ENCODE measurements at regions not wholly inside any gene's neighbourhood (a gene's known extent, or its start where the extent isn't known, plus 50 kb on each side); places are given as distances from the start of the nearest gene placed in this dataset.

GRCh38 chr13:29909081-29909730 is 58.8 kb upstream of the UBL3 start (continued):
- TF ChIP-seq ZSCAN16 (tag by site-specific recombination; IDR thresholded peaks at IDR 0.05) (no peak), WT1 (tag by site-specific recombination; IDR thresholded peaks at IDR 0.05) (no peak), ZNF76 (tag by site-specific recombination; IDR thresholded peaks at IDR 0.05; ENCODE audit: borderline replicate concordance, low read depth) (0 out of 2 replicates have a peak, but pooled peaks have one; percentile 24), ZNF423 (tag by site-specific recombination; IDR thresholded peaks at IDR 0.05) (peak; percentile 70), ZNF24 (tag by site-specific recombination; IDR thresholded peaks at IDR 0.05) (0 out of 2 replicates have a peak, but pooled peaks have one; percentile 28), ZNF280D (tag by site-specific recombination; IDR thresholded peaks at IDR 0.05) (no peak), GLI4 (tag by site-specific recombination; IDR thresholded peaks at IDR 0.05) (no peak), BCL11B (tag by site-specific recombination; IDR thresholded peaks at IDR 0.05; ENCODE audit: low read depth) (peak; percentile 58; the same call in 1 of the 2 replicates), ZNF280C (tag by site-specific recombination; IDR thresholded peaks at IDR 0.05) (no peak), ZNF248 (tag by site-specific recombination; IDR thresholded peaks at IDR 0.05) (no peak), RBAK (tag by site-specific recombination; IDR thresholded peaks at IDR 0.05) (no peak), YY1 (tag by site-specific recombination; IDR thresholded peaks at IDR 0.05) (no peak), ZNF169 (tag by site-specific recombination; IDR thresholded peaks at IDR 0.05) (no peak), ZNF544 (tag by site-specific recombination; IDR thresholded peaks at IDR 0.05) (no peak), SP7 (tag by site-specific recombination; IDR thresholded peaks at IDR 0.05) (peak; percentile 64; the same call in 1 of the 2 replicates), ZNF175 (tag by site-specific recombination; IDR thresholded peaks at IDR 0.05) (no peak), ZNF514 (tag by site-specific recombination; IDR thresholded peaks at IDR 0.05) (no peak), ZNF707 (tag by site-specific recombination; IDR thresholded peaks at IDR 0.05) (no peak), BCL6B (tag by site-specific recombination; IDR thresholded peaks at IDR 0.05) (no peak), ZNF16 (tag by site-specific recombination; IDR thresholded peaks at IDR 0.05; ENCODE audit: low read depth) (no peak), ZNF677 (tag by site-specific recombination; IDR thresholded peaks at IDR 0.05) (no peak), AEBP2 (tag by site-specific recombination; IDR thresholded peaks at IDR 0.05; ENCODE audit: borderline replicate concordance) (no peak), PRDM1 (tag by site-specific recombination; IDR thresholded peaks at IDR 0.05) (no peak), ZNF610 (tag by site-specific recombination; IDR thresholded peaks at IDR 0.05; ENCODE audit: borderline replicate concordance) (no peak), ZNF768 (tag by site-specific recombination; IDR thresholded peaks at IDR 0.05) (no peak), SP3 (tag by site-specific recombination; IDR thresholded peaks at IDR 0.05) (no peak), ZNF202 (tag by site-specific recombination; IDR thresholded peaks at IDR 0.05; ENCODE audit: borderline replicate concordance) (no peak), ZEB2 (tag by site-specific recombination; IDR thresholded peaks at IDR 0.05) (peak; percentile 95; the same call in 1 of the 2 replicates), ZNF239 (tag by site-specific recombination; IDR thresholded peaks at IDR 0.05) (no peak), ATF2 (tag by site-specific recombination; IDR thresholded peaks at IDR 0.05; ENCODE audit: low read depth) (peak; percentile 77), ZNF138 (tag by site-specific recombination; IDR thresholded peaks at IDR 0.05; ENCODE audit: borderline replicate concordance) (no peak), ZNF416 (tag by site-specific recombination; IDR thresholded peaks at IDR 0.05) (no peak), ZNF473 (tag by site-specific recombination; IDR thresholded peaks at IDR 0.05) (no peak)
